Activated naive CD8-positive, alpha-beta T cell treated with anti-CD3 and anti-CD28 coated beads, Interleukin-2, amount 50 U/mL, for 24 hours (primary cell): ENCODE measurements at regions not wholly inside any gene's neighbourhood (a gene's known extent, or its start where the extent isn't known, plus 50 kb on each side); places are given as distances from the start of the nearest gene placed in this dataset.
A peak's percentile ranks its signal among the peaks of the same experiment; 100 is the strongest.
"Not testable (repeated sequence)": the region's sequence is repeated elsewhere in the genome, so short reads cannot be mapped to it uniquely, and the experiment has no call there.

Experiments
- ATAC-seq: fragments of 150-1000 bp; cut with Tn5 transposase; one replicate; pipeline ENCODE4 v1.10.0; 2021
- DNase-seq: peaks from one replicate; pipeline ENCODE4 v3.0.0; 2021
- H3K27ac Mint-ChIP-seq: one replicate; pipeline ENCODE4 v1.8.0; 2021; ENCODE audit warnings: mild to moderate bottlenecking, mixed read lengths
- H3K27me3 Mint-ChIP-seq: one replicate; pipeline ENCODE4 v1.8.0; 2021; ENCODE audit warnings: mixed read lengths
- H3K36me3 Mint-ChIP-seq: one replicate; pipeline ENCODE4 v1.8.0; 2021; ENCODE audit warnings: low read depth, mixed read lengths
- H3K4me1 Mint-ChIP-seq: one replicate; pipeline ENCODE4 v1.8.0; 2021; ENCODE audit warnings: mixed read lengths
- H3K4me3 Mint-ChIP-seq: one replicate; pipeline ENCODE4 v1.8.0; 2021; ENCODE audit warnings: mild to moderate bottlenecking, moderate library complexity, mixed read lengths
- H3K9me3 Mint-ChIP-seq: one replicate; pipeline ENCODE4 v1.8.0; 2021; ENCODE audit warnings: mixed read lengths

DNA sequence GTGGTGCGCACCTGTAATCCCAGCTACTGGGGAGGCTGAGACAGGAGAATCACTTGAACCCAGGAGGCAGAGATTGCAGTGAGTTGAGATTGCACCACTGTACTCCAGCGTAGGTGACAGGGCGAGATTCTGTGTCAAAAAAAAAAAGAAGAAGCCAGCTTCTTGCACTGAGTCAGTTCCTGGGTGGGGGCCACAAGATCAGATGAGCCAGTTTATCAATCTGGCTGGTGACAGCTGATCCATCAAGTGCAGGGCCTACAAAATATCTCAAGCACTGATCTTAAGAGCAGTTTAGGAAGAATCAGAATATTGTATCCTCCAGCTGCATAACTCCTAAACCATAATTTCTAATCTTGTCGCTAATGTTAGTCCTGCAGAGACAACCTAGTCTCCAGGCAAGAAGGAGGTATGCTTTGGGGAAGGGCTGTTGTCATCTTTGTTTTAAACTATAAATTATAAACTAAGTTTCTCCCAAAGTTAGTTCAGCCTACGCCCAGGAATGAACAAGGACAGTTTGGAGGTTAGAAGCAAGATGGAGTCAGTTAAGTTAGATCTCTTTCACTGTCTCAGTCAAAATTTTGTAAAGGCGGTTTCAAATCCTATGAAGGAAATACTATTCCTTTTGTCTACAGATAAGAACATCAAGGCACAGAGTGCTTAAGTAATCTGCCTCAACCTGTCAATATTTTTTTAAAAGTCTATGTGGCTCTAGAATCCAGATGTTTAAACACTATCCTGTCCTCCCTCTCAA is 139.0 kb upstream of the NUDT4 start:
- not testable (repeated sequence) for H3K9me3 Mint-ChIP-seq, H3K27me3 Mint-ChIP-seq, H3K36me3 Mint-ChIP-seq, ATAC-seq, H3K27ac Mint-ChIP-seq, H3K4me1 Mint-ChIP-seq, H3K4me3 Mint-ChIP-seq, DNase-seq

DNA sequence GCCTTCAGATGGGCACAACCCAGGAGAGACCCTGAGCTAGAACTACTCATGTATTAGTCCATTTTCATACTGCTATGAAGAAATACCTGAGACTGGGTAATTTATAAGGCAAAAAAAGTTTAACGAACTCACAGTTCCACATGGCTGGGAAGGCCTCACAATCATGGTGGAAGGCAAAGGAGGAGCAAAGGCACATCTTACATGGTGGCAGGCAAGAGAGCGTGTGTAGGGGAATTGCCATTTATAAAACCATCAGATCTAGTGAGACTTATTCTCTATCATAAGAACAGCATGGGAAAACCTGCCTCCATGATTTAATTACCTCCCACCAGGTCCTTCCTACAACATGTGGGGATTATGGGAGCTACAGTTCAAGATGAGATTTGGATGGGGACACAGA is 137.9 kb upstream of the NUDT4 start:
- H3K9me3 Mint-ChIP-seq, H3K27me3 Mint-ChIP-seq, H3K36me3 Mint-ChIP-seq, ATAC-seq, H3K4me3 Mint-ChIP-seq, DNase-seq, H3K27ac Mint-ChIP-seq: not testable (repeated sequence)
- H3K4me1 Mint-ChIP-seq, result peaks cover 17% of the 10 kb centered on the region

DNA sequence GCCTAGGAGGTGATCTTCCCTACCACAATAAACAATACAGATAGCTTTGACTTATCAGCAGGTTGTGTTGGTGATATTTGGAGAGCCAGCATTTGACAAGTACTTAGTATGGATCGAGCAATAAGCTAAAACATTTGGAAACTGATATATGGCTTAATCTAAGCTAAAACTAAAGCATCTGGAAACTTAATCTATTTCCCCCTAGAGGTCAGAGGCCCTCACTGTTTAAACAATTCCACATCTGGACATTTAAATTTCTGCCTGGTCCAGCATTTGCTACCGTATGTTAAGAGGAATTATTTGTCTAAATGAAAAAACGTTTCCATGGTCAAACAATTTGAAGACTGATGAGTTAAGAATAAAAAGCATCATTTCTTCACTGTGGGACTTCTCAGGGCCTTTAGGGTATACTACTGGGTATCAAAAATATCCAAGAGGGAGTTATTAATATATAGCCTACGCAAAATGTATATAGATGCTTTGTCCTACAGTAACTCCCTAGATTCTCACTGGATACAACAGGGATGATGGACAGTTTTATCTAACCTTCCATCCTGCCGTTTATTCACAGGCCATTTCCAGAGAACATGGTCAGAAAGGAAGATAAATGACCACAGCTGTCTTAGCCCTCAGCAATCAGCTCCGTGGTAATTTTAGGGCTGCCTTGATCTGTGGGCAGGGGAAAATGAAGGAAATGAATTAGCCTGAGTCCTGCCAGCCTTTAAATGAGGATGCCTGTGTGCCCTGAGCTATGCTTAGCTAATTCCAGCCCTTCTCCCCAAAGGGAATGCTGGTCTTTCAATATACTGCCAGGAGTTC is 135.4 kb upstream of the NUDT4 start:
- no peak overlapping the region for H3K27ac Mint-ChIP-seq
- no peaks in the 10 kb centered on the region for H3K27me3 Mint-ChIP-seq
- ATAC-seq, result no peak
- peaks cover 36% of the 10 kb centered on the region for H3K4me1 Mint-ChIP-seq
- no peaks in the 10 kb centered on the region for H3K36me3 Mint-ChIP-seq
- H3K9me3 Mint-ChIP-seq, result peaks cover 6% of the 10 kb centered on the region
- H3K4me3 Mint-ChIP-seq, result no peak overlapping the region
- DNase-seq, result no peak

DNA sequence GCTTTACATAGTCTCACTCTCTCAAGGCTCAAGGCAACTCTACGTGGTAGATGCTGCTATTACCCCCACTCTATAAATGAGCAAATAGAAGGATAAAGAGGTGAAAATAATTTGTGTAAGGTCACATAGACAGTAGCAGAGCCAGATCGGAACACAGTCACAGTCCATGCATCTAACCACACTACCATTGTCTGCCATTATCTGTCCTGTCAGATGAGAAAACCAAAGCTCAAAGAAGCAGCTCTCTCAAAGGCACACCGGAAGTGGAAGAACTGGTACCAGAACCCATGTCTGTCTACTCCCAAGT is 134.4 kb upstream of the NUDT4 start:
- Mint-ChIP-seq H3K27ac (no peak overlapping the region), H3K9me3 (peaks cover 6% of the 10 kb centered on the region), H3K36me3 (no peaks in the 10 kb centered on the region), H3K27me3 (no peaks in the 10 kb centered on the region), H3K4me1 (peaks cover 41% of the 10 kb centered on the region), H3K4me3 (no peak overlapping the region)
- ATAC-seq (no peak), DNase-seq (no peak)

DNA sequence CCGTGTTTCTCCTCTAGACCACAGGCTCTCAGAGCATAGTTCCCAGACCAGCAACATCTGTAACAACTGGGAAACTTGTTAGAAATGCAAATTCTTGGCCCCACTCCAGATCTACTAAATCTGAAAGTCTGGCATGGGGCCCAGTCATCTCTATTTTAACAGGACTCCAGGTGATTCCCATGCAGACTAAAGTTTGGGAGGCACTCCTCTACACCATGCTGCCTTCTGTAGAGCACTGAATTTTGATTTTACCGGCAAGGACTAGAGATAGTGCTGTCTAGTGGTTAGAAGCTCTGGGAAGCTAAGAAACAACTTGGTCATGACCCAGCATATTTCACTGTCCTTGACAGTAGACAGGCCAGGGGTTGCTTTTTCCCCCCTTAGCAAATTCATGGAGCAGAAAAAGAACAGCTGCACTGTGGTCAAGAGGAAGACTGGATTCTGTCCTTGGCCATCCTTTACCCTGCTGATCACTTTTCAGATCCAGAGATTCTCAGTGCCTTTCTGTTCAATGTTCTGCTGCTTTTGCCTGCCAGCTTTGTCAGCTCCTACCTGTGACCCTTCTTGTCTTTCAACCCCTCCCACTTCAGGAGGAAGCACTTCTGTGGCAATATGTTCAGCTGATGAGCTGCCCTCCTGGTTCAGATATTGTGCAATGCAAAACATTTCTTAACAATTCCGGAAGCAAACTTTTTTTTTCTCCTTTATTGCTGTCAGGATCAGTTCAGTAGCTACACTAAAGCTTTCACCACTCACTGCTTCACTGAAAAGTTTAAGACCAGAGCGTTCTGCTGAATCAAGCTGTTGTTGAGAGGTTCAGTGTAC is 133.8 kb upstream of the NUDT4 start:
- ATAC-seq, result peak; percentile 41
- peaks cover 47% of the 10 kb centered on the region for H3K4me1 Mint-ChIP-seq
- H3K27ac Mint-ChIP-seq, result peak overlapping the region; percentile 37
- peaks cover 6% of the 10 kb centered on the region for H3K9me3 Mint-ChIP-seq
- DNase-seq, result no peak
- H3K4me3 Mint-ChIP-seq, result peak overlapping the region; percentile 65
- no peaks in the 10 kb centered on the region for H3K36me3 Mint-ChIP-seq
- H3K27me3 Mint-ChIP-seq, result no peaks in the 10 kb centered on the region

DNA sequence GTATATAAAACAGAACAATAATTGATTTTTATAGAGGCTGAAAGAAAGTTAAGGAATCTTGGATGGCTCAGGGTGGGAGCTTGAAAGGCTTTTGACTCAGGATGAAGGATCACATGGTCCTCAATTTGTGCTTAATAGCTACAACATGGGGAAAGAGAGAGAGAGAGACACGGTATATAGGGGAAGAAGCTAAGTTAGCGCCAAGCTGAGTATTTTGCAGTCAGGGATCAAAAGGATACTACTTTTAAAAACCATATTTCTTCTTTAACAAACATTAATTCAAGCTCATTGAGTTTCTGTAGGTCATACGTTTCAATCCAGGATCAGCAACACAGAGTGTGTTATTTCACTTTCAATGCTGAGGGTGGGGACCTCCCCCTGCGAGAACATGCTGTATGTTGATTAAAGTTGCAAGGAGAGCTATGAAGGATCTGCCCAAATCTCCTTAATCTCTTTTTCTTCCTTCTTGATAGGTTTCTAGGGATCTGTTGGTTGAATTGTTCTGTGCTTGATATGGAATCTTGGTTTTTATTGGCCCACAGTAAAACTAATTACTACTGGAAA is 133.1 kb upstream of the NUDT4 start:
- DNase-seq (peak; percentile 16), ATAC-seq (peak; percentile 78)
- peak overlapping the region; percentile 37 for H3K27ac Mint-ChIP-seq
- peaks cover 4% of the 10 kb centered on the region for H3K9me3 Mint-ChIP-seq
- peak overlapping the region; percentile 65 for H3K4me3 Mint-ChIP-seq
- H3K4me1 Mint-ChIP-seq, result peaks cover 54% of the 10 kb centered on the region
- no peaks in the 10 kb centered on the region for H3K27me3 Mint-ChIP-seq
- H3K36me3 Mint-ChIP-seq, result no peaks in the 10 kb centered on the region

DNA sequence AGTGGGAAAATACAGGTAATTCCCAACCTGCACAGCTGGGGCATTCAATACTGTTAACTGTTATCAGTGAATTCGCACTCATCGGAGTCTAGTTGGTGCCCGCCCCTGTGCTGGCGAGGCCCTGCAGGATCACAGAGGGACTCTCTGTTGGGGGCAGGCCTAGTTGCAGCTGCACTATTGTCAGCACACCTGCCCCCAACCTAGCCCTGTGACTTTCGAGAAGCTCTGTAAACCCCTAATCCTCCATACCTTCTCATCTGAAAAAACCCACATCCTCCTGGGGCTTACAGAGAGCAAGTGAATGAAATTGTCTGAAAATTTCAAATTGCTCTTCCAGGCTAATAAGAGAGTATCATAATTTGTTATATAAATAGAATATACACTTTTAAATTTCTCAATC is 132.2 kb upstream of the NUDT4 start:
- Mint-ChIP-seq H3K27me3 (no peaks in the 10 kb centered on the region), H3K36me3 (no peaks in the 10 kb centered on the region), H3K27ac (peak overlapping the region; percentile 32), H3K9me3 (no peaks in the 10 kb centered on the region), H3K4me3 (no peak overlapping the region), H3K4me1 (peaks cover 57% of the 10 kb centered on the region)
- DNase-seq, result peak; percentile 27
- peak; percentile 61 for ATAC-seq

DNA sequence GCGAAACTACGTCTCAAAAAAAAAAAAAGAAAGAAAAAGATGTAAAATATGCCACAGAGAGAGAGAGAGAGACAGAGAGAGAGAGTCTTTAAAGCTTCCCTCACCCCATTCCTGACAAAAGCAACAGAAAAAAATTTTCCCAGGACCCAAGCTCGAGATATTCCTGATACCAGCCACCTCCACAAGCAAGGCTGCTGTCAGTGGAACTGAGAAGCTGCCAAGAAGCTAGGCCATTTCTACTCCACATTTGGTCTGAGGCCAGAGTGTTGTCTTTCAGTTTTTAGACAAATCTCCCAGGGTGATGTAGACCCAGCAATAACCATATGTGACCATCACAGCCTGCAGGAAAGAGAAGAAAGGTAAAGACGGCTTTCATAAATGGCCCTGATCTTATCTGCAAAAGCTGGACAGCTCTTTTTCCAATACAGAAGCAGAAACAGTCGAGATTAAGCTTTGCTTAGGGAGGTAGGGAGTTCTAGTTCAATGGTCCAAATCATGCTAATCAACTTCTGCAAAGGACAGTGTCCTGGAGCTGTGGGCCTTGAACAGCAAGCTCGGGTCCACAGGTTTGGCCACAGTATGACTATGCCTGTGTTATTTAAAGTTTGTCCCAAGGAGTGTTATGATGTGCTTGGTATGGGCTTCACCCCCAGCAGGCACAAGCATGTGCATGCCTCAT is 130.3 kb upstream of the NUDT4 start:
- DNase-seq (no peak), ATAC-seq (no peak)
- no peak overlapping the region for H3K4me3 Mint-ChIP-seq
- H3K4me1 Mint-ChIP-seq, result peaks cover 57% of the 10 kb centered on the region
- H3K36me3 Mint-ChIP-seq, result no peaks in the 10 kb centered on the region
- no peaks in the 10 kb centered on the region for H3K9me3 Mint-ChIP-seq
- H3K27me3 Mint-ChIP-seq, result no peaks in the 10 kb centered on the region
- no peak overlapping the region for H3K27ac Mint-ChIP-seq

DNA sequence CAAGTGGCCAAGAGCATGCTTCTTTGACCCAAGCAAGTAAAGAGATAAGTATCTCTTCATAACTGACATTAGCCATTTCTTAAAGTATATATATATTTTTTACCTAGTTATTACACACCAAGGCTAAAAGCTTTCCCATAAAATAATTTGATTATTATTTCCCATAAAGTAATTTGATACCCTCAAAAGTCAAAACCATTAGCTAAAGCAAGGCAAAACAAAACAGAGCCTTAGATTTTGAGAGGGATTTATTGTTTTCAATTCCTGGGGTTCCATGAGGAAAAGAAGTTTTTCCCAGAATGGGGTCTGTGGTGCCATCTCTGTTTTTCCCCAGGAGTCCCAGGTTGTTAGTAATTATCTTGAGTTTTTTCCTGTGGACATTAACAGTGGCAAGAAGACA is 125.5 kb upstream of the NUDT4 start:
- ATAC-seq (no peak), DNase-seq (no peak)
- H3K27ac Mint-ChIP-seq, result no peak overlapping the region
- no peaks in the 10 kb centered on the region for H3K27me3 Mint-ChIP-seq
- no peak overlapping the region for H3K4me3 Mint-ChIP-seq
- H3K36me3 Mint-ChIP-seq, result peaks cover 6% of the 10 kb centered on the region
- H3K9me3 Mint-ChIP-seq, result peaks cover 25% of the 10 kb centered on the region
- peaks cover 21% of the 10 kb centered on the region for H3K4me1 Mint-ChIP-seq

DNA sequence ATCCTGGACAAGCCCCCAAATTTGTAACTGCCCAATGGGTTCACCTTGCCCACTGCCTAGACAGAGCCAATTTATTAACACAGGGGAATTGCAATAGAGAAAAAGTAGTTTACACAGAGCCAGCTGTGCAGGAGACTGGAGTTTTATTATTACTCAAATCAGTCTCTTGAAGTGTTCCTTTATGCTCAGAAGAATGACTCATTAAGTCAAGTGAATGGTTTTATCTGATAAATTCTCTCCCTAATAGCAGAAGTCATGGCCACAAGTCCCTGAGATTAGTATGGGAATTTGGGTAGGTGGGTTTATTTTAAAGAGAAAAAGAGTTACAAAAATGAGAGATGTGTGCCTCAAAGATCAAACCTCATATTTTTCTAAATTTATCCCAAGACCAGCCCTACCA is 122.8 kb upstream of the NUDT4 start:
- H3K9me3 Mint-ChIP-seq, result peaks cover 25% of the 10 kb centered on the region
- H3K4me3 Mint-ChIP-seq, result no peak overlapping the region
- DNase-seq (no peak), ATAC-seq (no peak)
- H3K4me1 Mint-ChIP-seq, result peaks cover under 1% of the 10 kb centered on the region
- H3K27ac Mint-ChIP-seq, result no peak overlapping the region
- H3K27me3 Mint-ChIP-seq, result no peaks in the 10 kb centered on the region
- H3K36me3 Mint-ChIP-seq, result peaks cover 6% of the 10 kb centered on the region

DNA sequence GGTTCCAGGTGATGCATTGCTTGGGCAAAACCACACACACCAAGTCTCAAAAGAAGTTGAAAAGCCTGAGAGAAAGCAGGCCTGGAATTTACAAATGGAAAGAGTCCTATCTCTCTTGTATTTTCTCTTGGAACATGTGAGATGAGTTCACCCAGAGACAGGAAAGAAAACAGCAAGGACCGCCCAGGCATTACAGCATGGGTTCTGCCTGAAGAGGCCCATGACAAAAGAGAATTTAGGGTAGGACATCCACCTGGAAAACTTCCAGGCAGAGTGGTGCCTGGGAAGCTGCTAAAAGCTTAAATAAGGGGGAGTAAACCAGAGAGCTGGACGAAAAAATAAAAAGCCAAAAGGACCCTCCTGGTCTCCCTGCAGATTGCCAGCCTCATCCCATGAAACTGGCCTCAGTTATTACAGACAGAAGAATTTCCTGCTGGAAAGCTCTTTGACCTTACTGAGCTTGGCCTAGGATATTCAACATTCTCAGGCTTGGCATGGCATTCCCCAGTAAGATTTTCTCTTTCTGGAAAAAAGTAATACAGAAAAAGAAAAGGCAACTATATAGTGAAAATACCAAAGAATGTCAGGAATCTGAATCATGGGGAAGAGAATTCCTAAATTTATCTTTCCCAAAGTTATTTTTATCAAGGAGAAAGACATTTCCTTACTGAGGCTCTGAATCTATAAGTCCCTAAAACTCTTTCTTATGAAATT is 121.3 kb upstream of the NUDT4 start:
- no peak overlapping the region for H3K4me3 Mint-ChIP-seq
- peaks cover 25% of the 10 kb centered on the region for H3K9me3 Mint-ChIP-seq
- no peaks in the 10 kb centered on the region for H3K27me3 Mint-ChIP-seq
- no peak for ATAC-seq
- H3K36me3 Mint-ChIP-seq, result peaks cover 6% of the 10 kb centered on the region
- DNase-seq, result no peak
- H3K27ac Mint-ChIP-seq, result no peak overlapping the region
- no peaks in the 10 kb centered on the region for H3K4me1 Mint-ChIP-seq

DNA sequence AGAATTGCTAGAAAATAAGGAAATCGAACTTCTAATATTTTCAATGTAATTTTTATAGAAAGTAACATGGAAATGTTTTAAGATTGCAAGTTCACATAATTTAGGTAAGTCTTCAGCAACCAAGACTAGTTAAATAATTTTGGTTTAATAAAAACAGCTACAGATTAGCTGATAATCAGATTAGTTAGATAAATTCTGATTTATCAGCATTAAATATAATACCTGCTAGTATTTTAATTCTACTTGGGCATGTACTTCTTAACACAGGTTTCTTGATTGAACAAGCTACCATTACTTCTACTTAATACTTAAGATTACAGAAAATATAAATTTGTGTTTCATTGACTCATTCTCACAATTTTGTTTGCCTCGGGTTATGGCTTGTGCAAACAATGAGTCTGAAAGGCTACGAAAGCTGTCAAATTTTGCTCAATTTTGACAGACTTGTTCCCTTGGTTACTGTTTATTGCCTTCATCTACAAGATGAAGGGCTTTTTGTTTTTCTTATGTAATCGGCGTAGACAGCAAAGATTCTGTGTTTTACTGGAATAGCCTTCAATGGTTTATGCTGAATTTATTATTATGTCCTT is 116.1 kb upstream of the NUDT4 start:
- Mint-ChIP-seq H3K9me3 (peaks cover 4% of the 10 kb centered on the region), H3K36me3 (no peaks in the 10 kb centered on the region), H3K27me3 (peaks cover 2% of the 10 kb centered on the region), H3K4me3 (no peak overlapping the region), H3K27ac (no peak overlapping the region), H3K4me1 (no peaks in the 10 kb centered on the region)
- DNase-seq, result no peak
- no peak for ATAC-seq

DNA sequence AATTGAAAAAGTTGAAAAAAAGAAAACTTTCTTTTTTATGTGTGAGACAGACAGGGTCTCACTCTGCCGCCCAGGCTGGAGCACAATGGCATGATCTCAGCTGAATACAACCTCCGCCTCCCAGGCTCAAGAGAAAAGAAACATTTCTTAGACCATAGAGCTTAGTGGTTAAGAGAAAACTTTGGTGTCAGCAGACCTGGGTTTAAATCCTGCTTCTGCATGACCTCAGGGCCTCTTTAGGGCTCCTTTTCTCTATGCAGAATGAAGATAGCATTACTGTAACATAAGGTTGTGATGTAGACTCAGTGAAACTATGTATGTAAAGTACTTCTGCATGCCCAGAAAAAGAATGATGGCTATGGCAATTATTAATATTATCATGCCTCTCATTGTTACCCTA is 104.7 kb upstream of the NUDT4 start:
- Mint-ChIP-seq H3K4me1 (peaks cover 11% of the 10 kb centered on the region), H3K9me3 (no peaks in the 10 kb centered on the region), H3K4me3 (no peak overlapping the region), H3K27ac (no peak overlapping the region), H3K27me3 (no peaks in the 10 kb centered on the region), H3K36me3 (no peaks in the 10 kb centered on the region)
- ATAC-seq (no peak), DNase-seq (no peak)
